Stimulated activated CD8-positive, alpha-beta memory T cell treated with anti-CD3 and anti-CD28 coated beads, Interleukin-12 subunit alpha, Interleukin-12 subunit beta, amount 100 ng/mL, for 1 hour (primary cell): ENCODE measurements at regions not wholly inside any gene's neighbourhood (a gene's known extent, or its start where the extent isn't known, plus 50 kb on each side); places are given as distances from the start of the nearest gene placed in this dataset.
"Not testable (repeated sequence)": the region's sequence is repeated elsewhere in the genome, so short reads cannot be mapped to it uniquely, and the experiment has no call there.

Experiments
- DNase-seq: peaks from one replicate; pipeline ENCODE4 v3.0.0-alpha.2; 2020; ENCODE audit warnings: low read depth

DNA sequence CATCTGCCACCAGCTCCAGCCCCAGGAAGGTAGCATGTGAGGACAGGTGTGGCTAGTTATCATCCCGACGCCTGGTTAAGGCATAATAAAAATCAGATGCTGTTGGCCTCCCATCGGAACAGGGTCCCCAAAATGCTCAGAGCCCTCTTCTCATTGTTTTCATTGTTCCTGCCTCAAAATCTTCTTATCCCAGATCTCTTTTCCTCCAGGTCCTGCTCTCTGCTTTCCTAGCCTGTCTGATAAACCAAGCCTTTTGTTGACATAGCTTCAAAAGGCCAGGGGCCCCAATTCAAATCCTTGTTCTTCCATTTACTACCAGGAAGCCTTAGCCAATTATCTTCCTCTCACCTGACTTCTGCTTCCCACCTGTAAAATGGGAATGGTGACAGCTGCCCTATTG, 130.1 kb upstream of the ADRA1B start:
- DNase-seq, result no peak

DNA sequence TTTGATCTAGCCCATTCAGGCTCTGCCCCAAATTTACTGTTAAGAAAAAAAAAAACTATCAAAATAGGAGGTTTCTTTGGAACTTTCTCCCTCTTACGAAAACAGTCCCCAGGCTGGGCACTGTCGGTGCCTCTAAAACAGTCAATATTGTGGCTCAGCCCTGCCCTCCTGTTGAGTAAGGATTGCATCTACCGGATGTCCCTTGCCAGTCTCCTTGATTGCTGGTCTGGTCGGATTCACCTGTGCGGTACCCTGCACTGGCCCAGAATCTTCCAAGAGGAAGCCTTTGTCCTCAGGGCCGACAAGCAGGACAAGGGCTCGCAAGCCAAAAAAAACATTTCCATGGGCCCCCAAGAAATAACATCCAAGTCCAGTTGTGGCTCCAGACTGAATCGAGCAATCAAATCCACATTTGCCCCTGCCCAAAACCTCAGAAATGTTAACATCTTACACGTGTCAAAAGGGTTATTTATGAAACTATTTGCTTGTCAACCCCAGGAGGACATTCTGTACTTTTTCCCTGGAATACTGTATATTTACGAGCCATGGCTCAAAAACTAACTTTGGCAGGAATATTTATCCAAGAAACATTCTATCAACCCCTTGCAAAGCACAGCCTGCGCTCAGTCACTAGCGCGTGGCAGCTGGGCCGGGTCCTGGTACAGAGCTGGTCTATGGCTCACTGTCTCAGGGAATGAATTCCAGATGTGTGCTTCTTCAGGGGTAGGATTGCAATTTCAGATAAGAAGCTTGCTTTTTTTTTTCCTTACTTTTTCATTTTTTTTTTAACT, 129.2 kb upstream of the ADRA1B start:
- no peak for DNase-seq

GRCh38 chr5:159787837-159788236, 128.4 kb upstream of the ADRA1B start:
- no peak for DNase-seq

DNA sequence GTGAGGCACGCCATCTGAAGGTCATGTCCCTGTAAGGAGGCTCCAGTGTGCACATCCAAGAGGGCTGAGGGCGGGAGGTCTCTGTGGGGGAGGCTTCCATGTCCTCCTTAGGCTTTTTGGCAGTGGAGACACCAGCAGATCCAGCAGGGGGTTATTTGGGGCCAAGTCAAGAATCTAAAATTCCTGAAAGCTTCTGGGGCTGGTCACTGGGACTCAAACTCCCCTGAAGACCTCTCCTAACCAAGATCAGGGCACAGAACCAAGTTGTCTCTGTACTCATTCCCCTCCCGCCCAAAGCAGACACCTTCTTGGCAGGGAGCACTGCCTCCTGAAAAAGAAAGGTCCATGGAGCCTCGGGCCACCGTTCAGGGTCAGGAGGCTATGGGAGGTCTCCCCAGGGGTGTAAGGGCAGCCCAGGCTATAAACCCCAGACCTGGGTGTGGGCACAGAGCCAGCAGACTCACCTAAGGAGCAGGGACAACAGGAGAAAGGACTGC, 127.4 kb upstream of the ADRA1B start:
- DNase-seq, result no peak

GRCh38 chr5:159792180-159792579, 124.1 kb upstream of the ADRA1B start:
- DNase-seq, result no peak

- no peak for DNase-seq
These were observed 118.9 kb upstream of the ADRA1B start for GRCh38 chr5:159797261-159797970.

DNA sequence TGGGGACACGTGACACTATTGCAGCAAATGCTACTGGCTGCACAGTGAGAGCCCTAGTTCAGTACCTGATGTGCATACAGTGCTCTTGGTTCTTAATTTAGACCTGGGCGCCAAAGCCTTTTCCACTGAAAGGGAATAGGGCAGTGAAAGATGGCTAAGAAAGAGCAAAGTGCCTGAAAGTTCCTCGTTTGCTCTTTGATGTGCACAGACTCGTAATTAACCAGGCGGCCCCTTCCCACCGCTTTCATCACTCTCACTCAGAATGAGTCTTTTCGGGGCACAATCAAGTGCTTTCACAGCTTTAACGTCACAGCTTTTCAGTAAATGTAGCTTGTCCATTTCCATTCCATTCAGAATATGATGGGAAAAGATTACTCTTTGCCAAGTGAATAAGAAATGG, 116.6 kb upstream of the ADRA1B start:
- DNase-seq, result no peak

DNA sequence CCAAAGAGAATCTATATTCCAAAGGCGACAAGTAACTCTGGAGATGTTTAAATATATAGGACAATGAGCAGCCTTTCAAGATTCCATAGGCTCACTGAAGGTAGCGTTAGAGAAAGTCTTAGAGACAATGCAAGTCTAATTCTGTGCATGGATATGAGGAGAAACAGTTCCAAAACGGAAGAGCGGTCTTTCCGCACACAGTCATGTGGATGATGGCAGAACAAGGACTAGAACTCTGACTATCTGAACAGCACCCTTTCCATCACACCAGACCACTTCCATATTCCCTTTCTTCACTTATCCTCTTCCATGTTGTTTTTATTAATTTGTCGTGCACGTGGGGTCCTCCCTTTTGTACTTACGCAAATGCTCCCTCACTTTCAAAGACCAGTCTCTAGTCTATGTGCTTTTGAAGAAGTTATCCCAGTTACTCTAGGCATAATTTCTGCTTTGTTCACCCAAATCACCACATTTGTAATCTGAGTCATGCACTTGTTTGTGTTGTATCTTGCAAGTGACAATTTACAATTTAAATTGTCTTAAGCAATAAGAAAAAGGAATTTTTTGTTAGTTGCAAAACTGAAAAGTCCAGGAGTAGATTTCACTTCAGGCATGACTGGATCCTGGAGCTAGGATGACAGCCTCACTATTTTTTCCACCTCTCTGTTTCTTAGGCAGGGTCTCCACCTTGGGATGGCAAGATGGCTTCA, 116.0 kb upstream of the ADRA1B start:
- DNase-seq, result no peak

DNA sequence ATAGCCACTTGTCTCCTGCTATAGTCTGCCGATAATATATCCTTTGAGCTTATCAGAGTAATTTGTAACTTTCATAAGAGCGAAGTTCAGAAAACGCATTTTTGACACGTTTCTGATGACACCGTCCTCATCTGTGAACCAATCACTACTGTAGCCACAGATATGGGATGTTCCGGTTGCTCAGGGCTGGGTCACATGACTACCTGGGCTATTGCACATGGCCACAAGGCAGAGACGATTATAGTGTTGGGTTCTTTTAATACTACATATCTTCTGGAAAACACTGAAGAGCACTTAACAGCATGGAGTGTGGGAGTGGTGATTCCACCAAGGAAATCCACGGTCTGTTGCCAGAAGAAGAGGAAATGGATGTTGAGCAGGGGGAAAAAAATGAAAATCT, 115.0 kb upstream of the ADRA1B start:
- no peak for DNase-seq

DNA sequence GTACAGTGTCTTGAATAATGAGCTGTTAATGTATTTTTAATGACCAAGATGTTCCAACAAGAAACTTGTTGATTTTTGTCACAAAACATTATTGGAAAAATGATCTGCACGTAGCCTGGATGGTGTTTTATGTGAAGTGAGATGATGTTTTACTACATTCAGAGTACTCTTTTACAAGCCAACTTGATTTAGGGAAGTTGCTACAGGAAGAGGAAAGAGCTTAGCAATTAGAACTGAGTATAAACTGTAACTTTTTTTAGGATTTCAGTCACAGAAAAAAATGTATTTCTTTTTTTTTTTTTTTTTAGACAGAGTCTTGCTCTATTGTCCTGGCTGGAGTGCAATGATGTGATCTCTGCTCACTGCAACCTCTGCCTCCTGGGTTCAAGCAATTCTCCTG, 113.6 kb upstream of the ADRA1B start:
- no peak for DNase-seq

DNA sequence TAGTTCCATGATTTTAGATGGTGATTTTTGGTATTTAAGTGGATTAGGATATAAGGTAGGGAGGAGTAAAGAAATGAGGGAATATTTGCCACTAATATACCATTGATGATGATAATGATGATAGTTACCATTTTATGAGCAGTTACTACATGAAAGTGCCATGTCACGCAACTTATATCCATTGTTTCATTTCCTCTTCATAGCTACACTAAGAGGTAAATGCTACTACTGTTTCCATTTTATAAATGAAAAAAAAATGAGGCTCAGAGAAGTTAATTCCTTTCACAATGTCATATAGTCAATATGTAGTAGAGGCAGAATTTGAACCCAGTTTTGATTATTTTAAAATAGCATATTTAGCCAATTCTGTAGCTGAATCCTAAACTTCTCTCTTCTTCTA, 112.2 kb upstream of the ADRA1B start:
- no peak for DNase-seq

DNA sequence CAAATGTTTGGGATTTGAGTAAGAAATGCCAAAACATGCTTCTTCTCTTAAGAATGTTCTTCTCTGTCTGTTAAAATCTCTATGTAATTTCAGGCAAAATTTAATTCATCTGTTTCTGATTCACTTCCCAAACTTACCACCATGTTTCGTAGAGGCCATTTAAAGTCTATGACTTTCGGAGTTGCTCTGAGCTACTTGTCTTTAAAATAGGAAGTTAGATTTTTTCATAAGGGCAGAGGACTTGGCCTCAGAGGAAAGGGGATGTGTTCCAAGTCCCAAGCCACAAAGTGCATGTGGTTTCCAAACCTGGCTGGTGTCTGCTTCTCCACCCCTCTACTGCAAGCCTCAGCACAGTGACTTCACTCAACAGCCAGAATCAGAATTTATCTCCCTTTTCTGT, 111.3 kb upstream of the ADRA1B start:
- DNase-seq, result no peak

DNA sequence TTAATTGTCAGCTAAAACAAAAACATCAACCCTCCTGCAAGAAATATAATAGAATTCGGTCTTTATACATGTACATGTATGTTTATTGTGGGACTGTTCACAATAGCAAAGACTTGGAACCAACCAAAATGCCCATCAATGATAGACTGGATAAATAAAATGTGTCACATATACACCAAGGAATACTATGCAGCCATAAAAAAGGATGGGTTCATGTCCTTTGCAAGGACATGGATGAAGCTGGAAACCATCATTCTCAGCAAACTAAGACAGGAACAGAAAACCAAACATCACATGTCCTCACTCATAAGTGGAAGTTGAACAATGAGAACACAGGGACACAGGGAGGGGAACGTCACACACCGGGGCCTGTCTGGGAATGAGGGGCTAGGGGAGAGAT, 109.1 kb upstream of the ADRA1B start:
- not testable (repeated sequence) for DNase-seq

- DNase-seq, result no peak
These were observed 108.7 kb upstream of the ADRA1B start for GRCh38 chr5:159807586-159807985.

DNA sequence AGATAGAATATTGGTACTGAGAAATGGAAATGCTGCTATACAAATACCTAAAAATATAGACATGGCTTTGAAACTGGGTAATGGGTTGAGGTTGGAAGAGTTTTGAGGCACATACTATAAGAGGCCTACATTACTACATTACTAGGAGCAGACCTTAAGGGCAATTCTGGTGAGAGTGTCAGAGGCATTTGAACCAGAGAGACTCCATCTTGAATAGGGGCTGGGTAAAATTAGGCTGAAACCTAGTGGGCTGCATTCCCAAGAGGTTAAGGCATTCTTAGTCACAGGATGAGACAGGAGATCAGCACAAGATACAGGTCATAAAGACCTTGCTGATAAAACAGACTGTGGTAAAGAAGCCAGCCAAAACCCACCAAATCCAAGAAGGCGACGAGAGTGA, 104.6 kb upstream of the ADRA1B start:
- DNase-seq, result no peak

DNA sequence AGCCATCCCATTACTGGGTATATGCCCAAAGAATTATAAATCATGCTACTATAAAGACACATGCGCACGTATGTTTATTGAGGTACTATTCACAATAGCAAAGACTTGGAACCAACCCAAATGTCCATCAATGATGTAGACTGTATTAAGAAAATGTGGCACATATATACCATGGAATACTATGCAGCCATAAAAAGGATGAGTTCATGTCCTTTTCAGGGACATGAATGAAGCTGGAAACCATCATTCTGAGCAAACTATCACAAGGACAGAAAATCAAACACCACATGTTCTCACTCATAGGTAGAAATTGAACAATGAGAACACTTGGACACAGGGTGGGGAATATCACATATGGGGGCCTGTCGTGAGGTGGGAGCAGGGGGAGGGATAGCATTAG, 103.5 kb upstream of the ADRA1B start:
- not testable (repeated sequence) for DNase-seq

- DNase-seq, result no peak
These were observed 102.1 kb upstream of the ADRA1B start for GRCh38 chr5:159814222-159814621.

DNA sequence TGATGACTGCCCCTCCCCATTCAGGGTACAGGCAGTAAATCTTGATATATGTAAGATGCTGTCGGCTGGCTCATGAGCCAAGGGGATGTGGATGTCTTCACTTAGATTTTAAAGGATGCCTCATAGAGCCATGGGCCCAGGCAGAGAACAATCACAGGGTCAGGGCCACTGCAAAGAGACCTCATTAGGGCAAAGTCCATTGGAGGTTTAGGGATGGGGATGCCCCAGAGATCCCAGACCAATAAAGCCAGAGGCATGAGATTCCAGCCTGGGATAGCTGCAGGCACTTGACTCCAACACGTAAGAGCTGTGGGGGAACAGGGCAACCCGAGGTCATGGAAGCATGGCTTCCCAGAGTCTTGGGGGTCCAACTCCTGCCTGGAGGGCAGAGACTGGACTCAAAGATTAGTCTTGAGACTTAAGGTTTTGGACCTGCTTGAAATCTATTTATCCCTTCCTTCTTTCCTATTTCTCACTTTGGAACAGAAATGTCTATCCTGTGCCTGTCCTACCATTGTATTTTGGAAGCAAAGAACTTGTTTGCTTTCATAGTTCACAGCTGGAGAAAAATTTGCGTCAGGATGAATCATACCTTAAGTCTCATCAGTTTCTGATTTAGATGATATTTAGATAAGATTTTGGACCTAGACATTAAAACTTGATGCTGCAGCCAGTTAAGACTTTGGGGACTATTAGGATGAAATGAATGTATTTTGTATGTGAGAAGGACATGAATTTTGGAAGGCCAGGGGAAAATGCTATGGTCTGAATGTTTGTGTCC, 101.3 kb upstream of the ADRA1B start:
- DNase-seq, result no peak

DNA sequence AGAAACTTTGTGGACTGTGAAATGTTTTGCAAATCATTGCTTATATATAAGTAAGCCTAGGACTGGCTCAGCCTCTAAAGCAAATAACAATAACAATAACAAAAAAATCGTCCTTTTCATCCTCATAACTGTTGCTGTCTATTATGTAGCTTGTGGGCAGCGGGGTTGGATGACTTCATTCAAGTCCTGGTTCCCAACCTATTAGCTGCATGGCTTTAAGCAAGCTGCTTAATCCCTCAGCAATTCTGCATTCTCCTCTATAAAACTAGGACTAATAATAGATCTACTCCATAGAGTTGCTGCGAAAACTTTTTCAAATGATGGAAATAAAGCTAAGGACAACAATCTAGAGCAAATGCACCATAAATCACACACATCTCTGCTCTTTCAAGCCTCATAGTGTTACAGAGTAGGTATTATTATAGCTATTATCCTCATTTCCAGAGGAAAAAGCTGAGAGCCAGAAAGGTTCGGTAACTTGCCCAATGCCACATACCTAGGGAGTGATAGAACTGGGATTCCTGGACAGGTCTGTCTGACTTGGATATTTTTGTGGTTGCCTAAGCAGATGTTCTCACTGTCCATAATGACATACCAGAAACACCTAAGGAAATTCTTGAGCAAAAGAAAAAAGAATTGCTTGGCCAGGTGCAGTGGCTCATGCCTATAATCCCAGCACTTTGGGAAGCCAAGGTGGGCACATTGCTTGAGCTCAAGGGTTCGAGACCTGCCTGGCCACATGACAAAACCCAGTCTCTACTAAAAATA, 98.8 kb upstream of the ADRA1B start:
- DNase-seq, result no peak

- DNase-seq, result no peak
These were observed 96.5 kb upstream of the ADRA1B start for GRCh38 chr5:159819591-159820411.
